Thoracic aorta (tissue), 2 donors: ENCODE measurements at regions not wholly inside any gene's neighbourhood (a gene's known extent, or its start where the extent isn't known, plus 50 kb on each side); places are given as distances from the start of the nearest gene placed in this dataset.

Experiments used
- ATAC-seq: fragments of 150-250 bp; one replicate; pipeline ENCODE4 v1.8.0; 2017; ENCODE audit warnings: low read depth; ENCODE audit not compliant: insufficient number of reproducible peaks, low FRiP score
- DNase-seq: peaks from one replicate; pipeline ENCODE4 v3.0.0-alpha.2; 2020; ENCODE audit warnings: low spot score
- H3K27ac ChIP-seq, 2 donors: fragments of 200-600 bp; sonication (generic); 1 replicate in 1 of 2; 2 replicates in 1 of 2; pipeline ENCODE4 v1.5.1; 2016; ENCODE audit warnings: mild to moderate bottlenecking in 2 of 2, moderate library complexity in 2 of 2
- H3K27me3 ChIP-seq: fragments of 200-600 bp; sonication (generic); replicated peaks from 2 replicates; pipeline ENCODE4 v1.6.0; 2016; ENCODE audit warnings: mild to moderate bottlenecking; ENCODE audit not compliant: insufficient read depth
- H3K36me3 ChIP-seq: fragments of 200-600 bp; sonication (generic); one replicate; pipeline ENCODE4 v1.5.1; 2016
- H3K4me1 ChIP-seq, 2 donors: fragments of 200-600 bp; sonication (generic); 1 replicate in 1 of 2; 2 replicates in 1 of 2; pipeline versions ENCODE4 v1.5.1 to v1.6.0; 2016; ENCODE audit warnings: low read depth in 2 of 2, mild to moderate bottlenecking in 1 of 2; ENCODE audit not compliant: control insufficient read depth in 1 of 2
- H3K4me3 ChIP-seq: fragments of 200-600 bp; sonication (generic); 2 replicates; pipeline ENCODE4 v1.5.1; 2016; ENCODE audit warnings: mild to moderate bottlenecking
- H3K9me3 ChIP-seq: fragments of 200-600 bp; sonication (generic); 2 replicates; pipeline ENCODE4 v1.5.1; 2016
- CTCF ChIP-seq: fragments of 200-600 bp; sonication (generic); IDR thresholded peaks from one replicate; pipeline ENCODE4 v1.5.1; 2019; ENCODE audit warnings: antibody characterized with exemption

GRCh38 chr1:218592688-218593087 is 247.6 kb downstream of the TGFB2 start:
- no peak for DNase-seq
- Histone ChIP-seq H3K4me3 (no peak overlapping the region), H3K9me3 (no peaks in the 10 kb centered on the region), H3K4me1 (no peaks in the 10 kb centered on the region), H3K27ac (no peak overlapping the region), H3K27me3 (no peaks in the 10 kb centered on the region), H3K36me3 (no peaks in the 10 kb centered on the region)
- no peak for TF ChIP-seq CTCF
- no peak for ATAC-seq

- H3K4me1 ChIP-seq = no peaks in the 10 kb centered on the region
- ATAC-seq (no peak), DNase-seq (no peak)
- no peaks in the 10 kb centered on the region for H3K27me3 ChIP-seq
- TF ChIP-seq CTCF = no peak
- no peak overlapping the region for H3K27ac ChIP-seq
- H3K4me3 ChIP-seq = no peak overlapping the region
- H3K9me3 ChIP-seq = no peaks in the 10 kb centered on the region
- H3K36me3 ChIP-seq = no peaks in the 10 kb centered on the region
These were observed 255.8 kb downstream of the TGFB2 start for GRCh38 chr1:218600968-218601367.

GRCh38 chr1:218604217-218604616 is 259.1 kb downstream of the TGFB2 start:
- H3K36me3 ChIP-seq = no peaks in the 10 kb centered on the region
- H3K4me1 ChIP-seq = no peaks in the 10 kb centered on the region
- no peak for ATAC-seq
- no peaks in the 10 kb centered on the region for H3K27me3 ChIP-seq
- DNase-seq = no peak
- H3K27ac ChIP-seq = no peak overlapping the region
- H3K9me3 ChIP-seq = no peaks in the 10 kb centered on the region
- H3K4me3 ChIP-seq = no peak overlapping the region
- no peak for TF ChIP-seq CTCF

- no peaks in the 10 kb centered on the region for H3K27me3 ChIP-seq
- H3K36me3 ChIP-seq = no peaks in the 10 kb centered on the region
- no peak overlapping the region for H3K4me3 ChIP-seq
- H3K27ac ChIP-seq = no peak overlapping the region
- ATAC-seq = no peak
- H3K4me1 ChIP-seq = no peaks in the 10 kb centered on the region
- no peak for DNase-seq
- no peak for TF ChIP-seq CTCF
- no peaks in the 10 kb centered on the region for H3K9me3 ChIP-seq
These were observed 266.9 kb downstream of the TGFB2 start for GRCh38 chr1:218611916-218612585.

- no peak for ATAC-seq
These were observed 268.0 kb downstream of the TGFB2 start for GRCh38 chr1:218613105-218613504.

More at GRCh38 chr1:218613105-218613504, 268.0 kb downstream of the TGFB2 start:
- Histone ChIP-seq H3K36me3 (no peaks in the 10 kb centered on the region), H3K4me3 (no peak overlapping the region), H3K27ac (no peak overlapping the region), H3K4me1 (no peaks in the 10 kb centered on the region), H3K27me3 (no peaks in the 10 kb centered on the region), H3K9me3 (no peaks in the 10 kb centered on the region)
- no peak for TF ChIP-seq CTCF
- no peak for DNase-seq
